Loucy (cell line): ENCODE measurements at regions not wholly inside any gene's neighbourhood (a gene's known extent, or its start where the extent isn't known, plus 50 kb on each side); places are given as distances from the start of the nearest gene placed in this dataset.
"Not testable (repeated sequence)": the region's sequence is repeated elsewhere in the genome, so short reads cannot be mapped to it uniquely, and the experiment has no call there.

Experiments
- CTCF ChIP-seq: fragments of 200-600 bp; sonication (generic); conservative IDR thresholded peaks from 2 replicates; pipeline ENCODE4 v1.5.1; 2014; ENCODE audit warnings: mild to moderate bottlenecking, antibody characterized with exemption, low read length
- EZH2phosphoT487 ChIP-seq: fragments of 200-600 bp; IDR thresholded peaks from 2 replicates; pipeline ENCODE4 v1.6.1; 2018; ENCODE audit warnings: antibody characterized with exemption, mild to moderate bottlenecking, moderate library complexity, borderline replicate concordance

- TF ChIP-seq EZH2phosphoT487, CTCF: not testable (repeated sequence)
Observed at GRCh38 chr16:18184755-18185154, 151.8 kb downstream of the NPIPA8 start.
